OCI-LY7 (cell line): ENCODE measurements at regions not wholly inside any gene's neighbourhood (a gene's known extent, or its start where the extent isn't known, plus 50 kb on each side); places are given as distances from the start of the nearest gene placed in this dataset.

Experiments
- CTCF ChIP-seq: fragments of 200-600 bp; sonication (generic); conservative IDR thresholded peaks from 2 replicates; pipeline ENCODE4 v1.5.1; 2014; ENCODE audit warnings: mild to moderate bottlenecking, antibody characterized with exemption, low read length, moderate library complexity, mixed read lengths
- EZH2phosphoT487 ChIP-seq: fragments of 200-600 bp; sonication (generic); IDR thresholded peaks from 2 replicates; pipeline ENCODE4 v1.6.1; 2018; ENCODE audit warnings: low read depth, borderline replicate concordance, mild to moderate bottlenecking, mixed run types, antibody characterized with exemption, low read length, moderate library complexity, mixed read lengths

- TF ChIP-seq CTCF (no peak), EZH2phosphoT487 (no peak)
These were observed 363.5 kb upstream of the DUSP10 start for GRCh38 chr1:222105393-222105737.
